ENCODE measurements at regions not wholly inside any gene's neighbourhood (a gene's known extent, or its start where the extent isn't known, plus 50 kb on each side); places are given as distances from the start of the nearest gene placed in this dataset.

DNA sequence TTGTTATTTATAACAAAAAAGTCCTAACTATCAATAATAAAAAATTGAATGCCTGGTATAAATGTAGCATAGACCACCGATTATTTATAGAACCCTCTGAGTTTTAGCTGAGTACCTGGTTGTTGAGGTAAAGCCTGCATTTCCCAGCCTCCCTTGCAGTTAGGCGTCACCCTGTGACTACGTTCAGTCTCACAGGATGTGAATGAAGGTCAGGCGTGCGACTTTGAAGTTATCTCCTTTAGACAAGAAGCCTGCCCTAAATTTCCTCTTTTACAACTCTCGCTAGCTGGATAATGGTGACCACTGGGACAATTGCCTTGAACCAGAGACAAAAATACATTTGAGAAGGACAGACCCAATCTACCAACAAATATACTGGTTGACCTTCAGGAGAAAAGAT, 67.5 kb upstream of the TES start:
- intact Hi-C loops (cut with DNase I): no loop called here
- no peak for DNase-seq

DNA sequence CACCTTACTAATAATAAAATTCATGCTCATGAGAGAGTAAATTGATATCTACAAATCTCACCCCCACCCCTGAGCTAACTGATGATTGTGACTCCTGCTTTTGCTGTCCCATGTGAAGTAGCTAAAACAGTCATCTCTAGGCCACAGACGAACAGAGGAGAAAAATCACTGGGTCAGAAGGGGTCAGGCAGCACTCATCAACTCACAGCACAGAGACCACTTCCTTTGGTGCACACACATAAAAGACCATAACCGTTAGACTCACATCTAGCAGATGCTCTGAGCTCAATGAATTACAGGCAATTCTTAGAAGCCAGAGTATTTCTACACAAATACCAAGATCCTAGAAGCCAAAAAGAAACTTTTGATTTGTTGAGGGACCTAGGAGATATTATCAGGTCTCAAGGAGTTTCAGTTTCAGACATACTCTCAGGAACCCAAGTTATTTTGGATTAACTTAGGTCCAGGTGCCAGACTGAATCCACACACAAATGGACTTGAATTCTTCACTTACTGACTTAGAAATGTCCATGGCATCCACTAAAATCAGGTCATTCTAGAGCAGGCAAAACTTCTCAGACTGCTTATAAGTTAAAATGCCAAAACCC, 65.0 kb upstream of the TES start:
- intact Hi-C loops (cut with DNase I): no loop called here
- DNase-seq: no peak

DNA sequence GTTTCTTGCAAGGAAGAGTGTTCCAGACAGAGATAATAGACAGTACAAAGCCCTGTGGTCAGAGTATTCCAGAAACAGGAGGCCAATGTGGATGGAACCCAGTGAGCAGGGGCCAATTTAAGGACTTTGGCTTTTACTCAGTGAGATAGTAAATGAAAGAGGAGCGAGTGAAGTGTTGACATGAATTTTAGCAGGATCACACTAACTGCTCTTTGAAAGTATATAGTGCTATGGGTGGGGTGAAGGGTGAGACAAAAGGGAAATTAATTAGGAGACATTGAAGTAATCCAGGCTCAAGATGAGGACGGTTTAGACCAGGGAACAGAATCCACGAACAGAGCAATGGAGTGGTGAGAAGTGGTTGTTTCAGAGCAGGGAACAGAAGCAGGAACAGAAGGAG, 62.2 kb upstream of the TES start:
- DNase-seq: no peak
- intact Hi-C loops (cut with DNase I): no loop called here

DNA sequence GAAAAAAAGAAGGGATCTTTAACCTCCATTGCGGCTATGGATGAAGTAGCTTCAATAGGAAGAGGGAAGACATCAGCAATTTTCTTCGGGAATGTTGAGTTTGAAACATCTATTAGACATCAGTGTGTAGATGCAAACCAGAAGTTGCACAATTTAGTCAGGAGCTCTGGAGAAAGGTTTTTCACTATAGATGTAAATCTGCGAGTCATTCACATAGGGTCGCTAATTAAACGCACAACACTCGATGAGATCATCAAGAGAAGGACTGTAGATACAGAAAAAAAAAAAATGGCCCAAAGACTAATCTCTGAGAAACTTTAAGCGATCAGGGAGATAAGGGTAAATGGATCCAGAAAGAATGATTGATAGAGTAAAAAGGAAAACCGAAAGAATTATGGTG, 61.7 kb upstream of the TES start:
- intact Hi-C loops (cut with DNase I): no loop called here
- DNase-seq: no peak

DNA sequence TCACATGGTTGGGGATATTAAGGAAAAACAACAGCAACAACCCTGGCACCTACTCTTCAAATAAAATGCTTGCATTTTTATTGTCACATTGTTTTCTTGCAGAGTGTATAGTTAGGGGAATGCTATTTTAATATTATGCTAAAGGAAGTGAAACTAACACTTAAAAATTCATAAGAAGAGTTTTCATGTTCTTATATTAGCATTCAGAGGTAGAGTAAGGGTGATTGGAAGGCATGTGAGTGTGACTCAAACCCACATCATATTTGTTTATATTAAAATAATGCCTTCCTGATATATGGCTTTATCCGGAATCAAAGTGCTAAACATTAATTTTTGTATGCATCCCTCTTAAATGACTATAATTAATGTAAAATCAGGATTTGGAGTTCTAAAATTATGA, 59.8 kb upstream of the TES start:
- intact Hi-C loops (cut with DNase I): no loop called here
- DNase-seq: no peak

DNA sequence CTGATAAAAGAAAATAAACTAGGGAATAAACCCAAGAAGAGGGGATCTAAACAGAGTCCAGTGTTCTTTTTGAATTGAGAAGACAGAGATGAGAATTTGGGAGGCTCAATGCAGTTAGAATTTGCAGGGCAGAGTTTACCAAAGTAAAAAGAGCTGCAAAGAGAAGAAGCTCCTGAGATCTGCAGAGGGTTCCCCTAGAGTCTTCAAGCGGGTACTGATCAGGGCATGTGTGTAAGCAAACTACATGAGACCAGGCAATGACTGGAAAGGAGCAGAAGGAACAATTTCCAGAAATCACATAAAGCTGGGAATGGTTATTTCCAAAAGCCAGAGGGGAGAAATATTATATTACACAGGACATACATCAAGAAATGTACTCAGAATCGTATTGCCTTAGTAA, 58.1 kb upstream of the TES start:
- DNase-seq: no peak
- intact Hi-C loops (cut with DNase I): no loop called here

DNA sequence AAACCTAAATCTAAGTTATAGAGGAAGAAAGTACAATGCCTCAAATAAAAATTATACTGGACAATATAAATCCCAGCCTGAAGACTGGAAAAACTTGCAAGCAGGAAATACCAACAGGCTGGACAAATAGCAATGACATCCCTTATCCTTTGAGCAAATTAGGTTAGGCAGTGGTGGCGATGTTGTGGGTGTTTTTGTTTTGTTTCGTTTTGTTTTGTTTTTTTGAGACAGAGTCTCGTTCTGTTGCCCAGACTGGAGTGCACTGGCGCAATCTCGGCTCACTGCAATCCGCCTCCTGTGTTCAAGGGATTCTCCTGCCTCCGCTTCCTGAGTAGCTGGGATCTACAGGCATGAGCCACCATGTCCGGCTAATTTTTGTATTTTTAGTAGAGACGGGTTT, 57.3 kb upstream of the TES start:
- intact Hi-C loops (cut with DNase I): no loop called here
- DNase-seq: no peak

DNA sequence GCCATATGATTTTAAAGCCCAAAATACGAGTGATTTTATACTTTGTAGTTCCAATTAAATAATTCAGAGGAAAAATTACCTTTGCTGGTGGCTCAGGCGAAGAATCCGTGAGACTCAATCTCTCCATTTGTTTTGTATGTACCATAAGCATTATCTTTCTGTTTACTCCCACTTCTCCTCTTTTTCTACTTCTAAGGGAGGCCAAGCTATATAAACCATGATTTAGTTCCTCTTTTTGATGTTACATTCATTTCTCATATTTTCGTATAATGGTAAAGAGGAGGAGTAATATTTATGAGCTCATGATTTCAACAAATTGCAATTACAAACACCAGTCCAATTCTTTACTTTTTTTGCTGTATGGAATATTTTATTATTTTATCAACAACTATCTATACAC, 50.6 kb upstream of the TES start:
- intact Hi-C loops (cut with DNase I): no loop called here
- DNase-seq: no peak
